CD4-positive, alpha-beta T cell (primary cell): ENCODE measurements at regions not wholly inside any gene's neighbourhood (a gene's known extent, or its start where the extent isn't known, plus 50 kb on each side); places are given as distances from the start of the nearest gene placed in this dataset.

ENCODE experiments used
- ATAC-seq: fragments of 200-7000 bp; cut with Tn5 transposase; one replicate; pipeline ENCODE4 v1.10.0; 2022; ENCODE audit warnings: mild to moderate bottlenecking; ENCODE audit not compliant: poor library complexity
- CTCF ChIA-PET: fragments of 350-600 bp; sonication (Branson Sonifier 250); formaldehyde crosslinking; loops from one replicate; lab custom pipeline; 2021; ENCODE audit warnings: antibody characterized with exemption, inconsistent platforms; lab: Charles Lee
- POLR2A ChIA-PET: fragments of 350-600 bp; sonication (Branson Sonifier 250); formaldehyde crosslinking; loops from one replicate; lab custom pipeline; 2021; ENCODE audit warnings: antibody characterized with exemption, inconsistent platforms; lab: Charles Lee
- DNase-seq, 14 experiments: peaks; one replicate each; pipeline ENCODE4 v3.0.0-alpha.2; 2013 to 2020; ENCODE audit warnings: mixed read lengths in 2 of 14
- H3K27ac ChIP-seq, 2 donors: one replicate each; pipeline versions ENCODE4 v1.5.1 to v1.7.0; 2013; ENCODE audit warnings: low read length in 2 of 2, low read depth in 1 of 2, mild to moderate bottlenecking in 1 of 2
- H3K27me3 ChIP-seq, 2 experiments: 1 replicate in 1 of 2; 2 replicates in 1 of 2; pipeline versions ENCODE4 v1.6.1 to v1.7.0; 2013; ENCODE audit warnings: low read length in 2 of 2, control low read depth in 1 of 2, mild to moderate bottlenecking in 1 of 2, moderate library complexity in 1 of 2; ENCODE audit not compliant: insufficient read depth in 2 of 2, control insufficient read depth in 1 of 2
- H3K36me3 ChIP-seq: one replicate; pipeline ENCODE4 v1.6.1; 2013; ENCODE audit warnings: low read length, control low read depth; ENCODE audit not compliant: insufficient read depth
- H3K4me1 ChIP-seq: one replicate; pipeline ENCODE4 v1.6.1; 2013; ENCODE audit warnings: low read length, control low read depth; ENCODE audit not compliant: insufficient read depth
- H3K4me3 ChIP-seq: one replicate; pipeline ENCODE4 v1.5.1; 2013; ENCODE audit warnings: mild to moderate bottlenecking, low read length, moderate library complexity
- H3K9me3 ChIP-seq, 2 experiments: 1 replicate in 1 of 2; 2 replicates in 1 of 2; pipeline versions ENCODE4 v1.6.1 to v1.7.0; 2013; ENCODE audit warnings: low read length in 2 of 2, mild to moderate bottlenecking in 2 of 2, control low read depth in 1 of 2, moderate library complexity in 1 of 2; ENCODE audit not compliant: control insufficient read depth in 1 of 2, insufficient read depth in 1 of 2
- H3K27ac Mint-ChIP-seq: one replicate; pipeline ENCODE4 v1.8.0; 2020; ENCODE audit warnings: mixed read lengths
- H3K27me3 Mint-ChIP-seq: one replicate; pipeline ENCODE4 v1.8.0; 2021; ENCODE audit warnings: mixed read lengths
- H3K36me3 Mint-ChIP-seq: one replicate; pipeline ENCODE4 v1.8.0; 2021; ENCODE audit warnings: low read depth, mixed read lengths
- H3K4me1 Mint-ChIP-seq: one replicate; pipeline ENCODE4 v1.8.0; 2021; ENCODE audit warnings: low read depth, mixed read lengths
- H3K4me3 Mint-ChIP-seq: one replicate; pipeline ENCODE4 v1.8.0; 2020; ENCODE audit warnings: mild to moderate bottlenecking, mixed read lengths
- H3K9me3 Mint-ChIP-seq: one replicate; pipeline ENCODE4 v1.8.0; 2020; ENCODE audit warnings: mixed read lengths
- intact Hi-C, 2 experiments: fragments of 100-400 bp; cut with DNase I in 1 of 2; cut with micrococcal nuclease in 1 of 2; formaldehyde crosslinking; loops; one replicate each; pipeline versions ENCODE4 v1.15.1 to v1.9.0; 2023 to 2025; cut with DNase I, micrococcal nuclease
- TF ChIP-seq, protein P1 (sequence below): fragments of 200-600 bp; IDR thresholded peaks from one replicate; pipeline ENCODE4 v1.8.0; 2022; ENCODE audit warnings: antibody characterized with exemption, mild to moderate bottlenecking

GRCh38 chr1:185442050-185442449 lies 125.0 kb upstream of the IVNS1ABP start:
- ChIA-PET CTCF (no interaction called here), POLR2A (no interaction called here)
- Histone ChIP-seq H3K27me3 (no peaks in the 10 kb centered on the region), H3K9me3 (no peaks in the 10 kb centered on the region), H3K4me1 (no peaks in the 10 kb centered on the region), H3K36me3 (no peaks in the 10 kb centered on the region), H3K4me3 (no peak overlapping the region), H3K27ac (no peak overlapping the region)
- intact Hi-C loops = no loop called here
- ATAC-seq = no peak
- TF ChIP-seq, protein P1, sequence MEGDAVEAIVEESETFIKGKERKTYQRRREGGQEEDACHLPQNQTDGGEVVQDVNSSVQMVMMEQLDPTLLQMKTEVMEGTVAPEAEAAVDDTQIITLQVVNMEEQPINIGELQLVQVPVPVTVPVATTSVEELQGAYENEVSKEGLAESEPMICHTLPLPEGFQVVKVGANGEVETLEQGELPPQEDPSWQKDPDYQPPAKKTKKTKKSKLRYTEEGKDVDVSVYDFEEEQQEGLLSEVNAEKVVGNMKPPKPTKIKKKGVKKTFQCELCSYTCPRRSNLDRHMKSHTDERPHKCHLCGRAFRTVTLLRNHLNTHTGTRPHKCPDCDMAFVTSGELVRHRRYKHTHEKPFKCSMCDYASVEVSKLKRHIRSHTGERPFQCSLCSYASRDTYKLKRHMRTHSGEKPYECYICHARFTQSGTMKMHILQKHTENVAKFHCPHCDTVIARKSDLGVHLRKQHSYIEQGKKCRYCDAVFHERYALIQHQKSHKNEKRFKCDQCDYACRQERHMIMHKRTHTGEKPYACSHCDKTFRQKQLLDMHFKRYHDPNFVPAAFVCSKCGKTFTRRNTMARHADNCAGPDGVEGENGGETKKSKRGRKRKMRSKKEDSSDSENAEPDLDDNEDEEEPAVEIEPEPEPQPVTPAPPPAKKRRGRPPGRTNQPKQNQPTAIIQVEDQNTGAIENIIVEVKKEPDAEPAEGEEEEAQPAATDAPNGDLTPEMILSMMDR = no peak
- Mint-ChIP-seq H3K4me1 (no peaks in the 10 kb centered on the region), H3K4me3 (no peak overlapping the region), H3K27ac (no peak overlapping the region), H3K9me3 (no peaks in the 10 kb centered on the region), H3K36me3 (no peaks in the 10 kb centered on the region), H3K27me3 (no peaks in the 10 kb centered on the region)
- DNase-seq = no peak

DNA sequence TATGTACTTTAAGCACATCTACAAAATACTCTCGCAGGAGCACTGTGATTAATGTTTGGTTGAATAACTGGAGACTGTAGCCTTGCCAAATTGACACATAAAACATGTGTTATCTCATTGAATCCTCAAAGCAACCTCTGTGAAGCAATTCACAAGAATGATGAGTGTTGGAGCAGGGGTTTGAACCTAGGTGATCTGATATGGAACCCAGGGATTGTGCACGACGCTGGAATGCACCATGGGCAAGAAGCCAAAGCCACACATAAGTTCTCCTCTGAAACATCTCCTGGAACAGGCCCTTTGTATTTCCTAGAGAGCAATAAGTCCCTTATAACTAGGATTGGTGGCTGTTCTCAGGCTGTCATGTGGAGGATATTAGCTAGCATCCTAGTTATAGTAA lies 124.6 kb upstream of the IVNS1ABP start:
- Histone ChIP-seq H3K4me3 (no peak overlapping the region), H3K27ac (no peak overlapping the region), H3K4me1 (no peaks in the 10 kb centered on the region), H3K9me3 (no peaks in the 10 kb centered on the region), H3K27me3 (no peaks in the 10 kb centered on the region), H3K36me3 (no peaks in the 10 kb centered on the region)
- TF ChIP-seq, protein P1 = no peak
- Mint-ChIP-seq H3K4me1 (no peaks in the 10 kb centered on the region), H3K27ac (no peak overlapping the region), H3K9me3 (no peaks in the 10 kb centered on the region), H3K27me3 (no peaks in the 10 kb centered on the region), H3K4me3 (no peak overlapping the region), H3K36me3 (no peaks in the 10 kb centered on the region)
- ChIA-PET CTCF (no interaction called here), POLR2A (no interaction called here)
- ATAC-seq = no peak
- intact Hi-C loops = no loop called here
- no peak for DNase-seq

GRCh38 chr1:185440877-185441276 lies 123.8 kb upstream of the IVNS1ABP start:
- no peak for ATAC-seq

More at GRCh38 chr1:185440877-185441276, 123.8 kb upstream of the IVNS1ABP start:
- peaks cover 0 to 1% of the 10 kb centered on the region in 2 experiments for H3K9me3 ChIP-seq
- H3K4me1 ChIP-seq = no peaks in the 10 kb centered on the region
- H3K27ac ChIP-seq = peak overlapping the region in 1 of 2 donors; percentile 72
- no peaks in the 10 kb centered on the region for H3K36me3 Mint-ChIP-seq
- TF ChIP-seq, protein P1 = no peak
- no peaks in the 10 kb centered on the region for H3K27me3 ChIP-seq
- H3K4me3 ChIP-seq = no peak overlapping the region
- H3K27me3 Mint-ChIP-seq = no peaks in the 10 kb centered on the region
- H3K4me3 Mint-ChIP-seq = no peak overlapping the region
- no peaks in the 10 kb centered on the region for H3K9me3 Mint-ChIP-seq
- intact Hi-C loops = no loop called here
- CTCF ChIA-PET = no interaction called here
- no peak overlapping the region for H3K27ac Mint-ChIP-seq
- no peaks in the 10 kb centered on the region for H3K4me1 Mint-ChIP-seq
- no peaks in the 10 kb centered on the region for H3K36me3 ChIP-seq
- DNase-seq = no peak
- POLR2A ChIA-PET = interaction anchor here (2.1 kb wide), 1 partner anchor 124 kb away, joined by 10 read pairs; the partner anchor contains the start of gene IVNS1ABP
